ENCODE measurements at regions not wholly inside any gene's neighbourhood (a gene's known extent, or its start where the extent isn't known, plus 50 kb on each side); places are given as distances from the start of the nearest gene placed in this dataset.

GRCh38 chr2:134153294-134153880, 100.5 kb upstream of the MGAT5 start:
- DNase-seq: no peak

GRCh38 chr2:134154246-134154645, 99.6 kb upstream of the MGAT5 start:
- DNase-seq: no peak

- no peak for DNase-seq
Observed at GRCh38 chr2:134155134-134155533, 98.7 kb upstream of the MGAT5 start.

GRCh38 chr2:134158295-134158694, 95.6 kb upstream of the MGAT5 start:
- DNase-seq: no peak

GRCh38 chr2:134161170-134161547, 92.7 kb upstream of the MGAT5 start:
- no peak for DNase-seq

GRCh38 chr2:134163336-134163735, 90.5 kb upstream of the MGAT5 start:
- DNase-seq: no peak

GRCh38 chr2:134164306-134164705, 89.6 kb upstream of the MGAT5 start:
- no peak for DNase-seq

- DNase-seq: no peak
Observed at GRCh38 chr2:134167015-134167414, 86.9 kb upstream of the MGAT5 start.

GRCh38 chr2:134169788-134170187, 84.1 kb upstream of the MGAT5 start:
- no peak for DNase-seq

GRCh38 chr2:134170294-134170693, 83.6 kb upstream of the MGAT5 start:
- no peak for DNase-seq

GRCh38 chr2:134170700-134171099, 83.2 kb upstream of the MGAT5 start:
- no peak for DNase-seq

GRCh38 chr2:134173338-134174016, 80.4 kb upstream of the MGAT5 start:
- peak; percentile 78 for DNase-seq

GRCh38 chr2:134174711-134175110, 79.2 kb upstream of the MGAT5 start:
- DNase-seq: no peak

- DNase-seq: no peak
Observed at GRCh38 chr2:134175834-134176233, 78.0 kb upstream of the MGAT5 start.

GRCh38 chr2:134177351-134177931, 76.4 kb upstream of the MGAT5 start:
- DNase-seq: no peak

- no peak for DNase-seq
Observed at GRCh38 chr2:134178138-134178877, 75.6 kb upstream of the MGAT5 start.

GRCh38 chr2:134181219-134181618, 72.7 kb upstream of the MGAT5 start:
- DNase-seq: no peak

GRCh38 chr2:134183679-134184078, 70.2 kb upstream of the MGAT5 start:
- no peak for DNase-seq

GRCh38 chr2:134185639-134186038, 68.2 kb upstream of the MGAT5 start:
- no peak for DNase-seq

GRCh38 chr2:134189009-134189720, 64.7 kb upstream of the MGAT5 start:
- DNase-seq: no peak

GRCh38 chr2:134190062-134190806, 63.6 kb upstream of the MGAT5 start:
- DNase-seq: no peak

GRCh38 chr2:134190807-134191203, 63.1 kb upstream of the MGAT5 start:
- no peak for DNase-seq

- no peak for DNase-seq
Observed at GRCh38 chr2:134191835-134192234, 62.0 kb upstream of the MGAT5 start.
